Posterior cingulate gyrus (tissue), 11 donors: ENCODE measurements at regions not wholly inside any gene's neighbourhood (a gene's known extent, or its start where the extent isn't known, plus 50 kb on each side); places are given as distances from the start of the nearest gene placed in this dataset.
A peak's percentile ranks its signal among the peaks of the same experiment; 100 is the strongest.

Experiments used
- DNase-seq, 10 donors: peaks; one replicate each; pipeline versions ENCODE4 v3.0.0 to v3.0.0-alpha.2; 2020 to 2021; ENCODE audit warnings: mixed read lengths in 3 of 10
- intact Hi-C: fragments of 100-400 bp; cut with DNase I; formaldehyde crosslinking; loops from one replicate; pipeline ENCODE4 v1.15.1; 2023

DNA sequence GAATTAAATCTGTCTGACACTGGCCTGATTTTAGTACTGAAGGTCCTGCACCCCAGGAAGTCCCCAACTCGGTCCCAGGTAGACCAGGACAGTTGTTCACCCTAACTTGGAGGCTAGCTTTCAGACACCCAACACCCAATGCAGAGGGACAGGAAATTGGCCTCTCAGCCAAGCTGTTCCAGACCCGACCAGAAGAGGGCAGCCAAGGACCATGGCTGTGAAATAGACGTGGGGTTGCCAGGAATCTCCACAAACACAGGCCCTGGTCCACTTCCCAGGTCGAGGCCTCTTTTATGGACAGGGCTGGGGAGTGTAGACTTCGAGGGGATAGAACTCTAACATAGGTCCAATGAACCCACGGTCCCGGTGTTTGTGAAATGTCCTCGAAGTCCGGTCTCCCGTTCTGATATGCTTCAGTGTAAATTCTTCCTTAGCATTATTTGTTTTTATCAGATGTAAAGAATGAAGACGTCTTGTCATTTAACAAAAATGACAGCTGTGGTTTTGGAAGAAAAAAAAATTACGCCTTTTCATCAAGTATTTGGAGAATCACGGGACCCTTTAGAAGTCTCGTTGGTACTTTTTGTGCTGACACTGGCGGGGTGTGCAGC lies 260.3 kb upstream of the ADAMTS16 start:
- peak; percentile 68 to 97 (median 87) for DNase-seq
- intact Hi-C loops = loop anchor here (1.0 to 5.0 kb wide), 3 partner anchors 63 to 540 kb away; no protein-coding TSS in a partner anchor

DNA sequence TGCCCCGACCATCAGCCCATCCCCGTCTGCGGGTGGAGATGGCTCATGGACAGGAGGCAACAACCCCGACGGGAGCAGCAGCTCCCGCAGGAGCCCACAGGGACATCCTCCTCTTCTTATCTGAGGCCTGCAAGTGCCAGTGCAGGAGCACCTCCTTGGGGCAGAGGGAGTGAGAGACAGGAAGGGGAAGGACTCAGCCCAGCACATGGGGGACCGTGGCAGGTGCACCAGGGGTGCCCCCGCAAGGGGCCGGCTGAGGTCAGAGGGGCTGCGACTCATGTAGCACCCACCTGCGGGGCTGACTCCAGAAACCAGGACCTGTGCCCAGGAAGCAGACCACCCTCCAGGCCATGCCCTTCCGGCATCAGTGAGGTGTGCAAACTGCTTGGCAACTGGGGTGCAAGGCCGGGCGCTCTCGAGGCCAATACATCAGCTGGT lies 259.8 kb upstream of the ADAMTS16 start:
- DNase-seq = peak in 2 of 10 donors; percentile 63 to 79
- intact Hi-C loops = loop anchor here (2.0 kb wide), 1 partner anchor 258 kb away; no protein-coding TSS in a partner anchor

DNA sequence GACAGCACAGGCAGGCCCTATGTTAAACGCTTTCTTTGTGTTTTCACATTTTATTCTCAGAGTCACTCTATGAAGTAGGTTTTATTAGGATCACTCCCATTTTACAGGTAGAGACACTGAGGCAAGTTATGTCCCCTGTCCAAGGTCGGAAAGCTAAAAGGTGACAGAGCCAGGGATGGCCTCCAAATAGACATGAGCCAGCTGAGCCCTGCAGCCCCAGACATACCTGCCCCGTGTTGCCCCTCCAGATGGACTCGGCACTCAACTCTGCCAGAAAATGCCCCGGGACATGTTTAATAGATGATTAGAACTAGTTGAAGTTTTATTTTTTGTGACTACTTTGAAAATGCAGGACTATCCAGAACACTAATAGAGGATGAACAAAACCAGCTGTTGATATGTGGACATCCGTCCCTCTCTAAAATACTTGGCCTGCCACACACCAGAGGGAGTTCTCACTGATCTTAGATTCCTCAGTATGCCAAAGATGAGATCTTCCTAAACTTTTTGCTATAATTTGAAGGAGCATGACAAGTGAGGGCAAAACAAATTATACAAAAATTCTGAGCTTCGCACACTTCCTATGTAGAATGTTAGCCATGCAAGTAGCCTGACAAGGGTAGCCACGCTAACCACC lies 258.6 kb upstream of the ADAMTS16 start:
- DNase-seq = no peak
- intact Hi-C loops = loop anchor here (2.0 kb wide), 1 partner anchor 257 kb away; no protein-coding TSS in a partner anchor

DNA sequence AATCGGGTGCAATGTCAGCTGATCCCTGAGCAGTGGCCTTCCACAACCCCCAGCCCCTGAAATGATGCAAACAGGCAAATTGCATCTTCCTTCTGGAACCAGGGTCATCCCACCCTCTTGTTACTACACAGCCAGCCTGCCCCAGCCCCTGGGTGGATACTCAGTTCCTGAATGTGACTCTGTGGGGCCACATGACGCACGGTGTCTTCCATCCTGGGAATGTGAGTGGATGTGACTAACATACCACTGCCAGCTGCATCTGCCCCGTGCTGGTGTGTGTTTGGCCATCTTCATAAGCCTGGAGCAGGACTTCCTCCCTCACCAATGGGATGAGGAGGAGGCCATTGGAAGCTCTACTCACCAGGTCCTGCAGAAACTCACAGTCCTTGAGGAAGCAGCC lies 257.9 kb upstream of the ADAMTS16 start:
- intact Hi-C loops = no loop called here
- DNase-seq = peak in 1 of 10 donors; percentile 79

DNA sequence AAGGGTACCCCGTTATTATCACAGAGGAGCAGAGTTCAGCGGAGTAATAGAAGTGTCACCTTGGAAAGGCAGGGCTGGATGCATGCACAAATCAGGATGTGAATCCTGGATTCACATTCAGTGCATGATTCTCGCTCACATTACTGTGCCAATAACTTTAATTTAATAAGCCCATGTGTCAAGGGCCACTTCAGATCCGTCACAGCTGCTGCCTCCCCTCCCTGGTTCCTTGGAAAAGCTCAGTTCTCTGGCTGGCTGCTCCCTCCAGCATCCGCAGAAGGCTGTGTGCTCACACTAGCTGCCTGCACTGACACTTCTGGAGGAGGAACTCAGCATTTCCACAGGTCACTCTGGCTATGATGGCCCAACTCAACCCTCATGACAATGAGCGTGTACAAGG lies 256.8 kb upstream of the ADAMTS16 start:
- DNase-seq = no peak

DNA sequence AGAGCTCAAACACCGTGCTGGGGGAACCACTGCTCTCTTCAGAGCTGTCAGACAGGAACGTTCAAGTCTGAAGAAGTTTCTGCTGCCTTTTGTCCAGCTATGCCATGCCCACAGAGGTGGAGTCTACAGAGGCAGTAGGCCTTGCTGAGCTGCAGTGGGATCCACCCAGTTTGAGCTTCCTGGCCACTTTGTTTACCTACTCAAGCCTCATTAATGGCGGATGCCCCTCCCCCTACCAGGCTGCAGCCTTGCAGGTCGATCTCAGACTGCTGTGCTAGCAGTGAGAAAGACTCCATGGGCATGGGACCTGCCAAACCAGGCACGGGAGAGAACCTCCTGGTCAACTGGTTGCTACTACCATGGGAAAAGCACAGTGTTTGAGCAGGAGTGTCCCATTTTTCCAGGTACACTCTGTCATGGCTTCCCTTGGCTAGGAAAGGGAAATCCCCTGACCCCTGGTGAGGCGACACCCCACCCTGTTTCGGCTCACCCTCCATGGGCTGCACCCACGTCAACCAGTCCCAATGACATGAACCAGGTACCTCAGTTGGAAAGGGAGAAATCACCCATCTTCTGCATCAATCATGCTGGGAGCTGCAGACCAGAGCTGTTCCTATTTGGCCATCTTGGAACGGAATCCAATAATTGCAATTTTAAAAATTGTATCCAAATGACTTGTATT lies 246.9 kb upstream of the ADAMTS16 start:
- DNase-seq = peak in 1 of 10 donors; percentile 65
- intact Hi-C loops = no loop called here

More for the DNA sequence above, 256.8 kb upstream of the ADAMTS16 start:
- intact Hi-C loops = no loop called here

DNA sequence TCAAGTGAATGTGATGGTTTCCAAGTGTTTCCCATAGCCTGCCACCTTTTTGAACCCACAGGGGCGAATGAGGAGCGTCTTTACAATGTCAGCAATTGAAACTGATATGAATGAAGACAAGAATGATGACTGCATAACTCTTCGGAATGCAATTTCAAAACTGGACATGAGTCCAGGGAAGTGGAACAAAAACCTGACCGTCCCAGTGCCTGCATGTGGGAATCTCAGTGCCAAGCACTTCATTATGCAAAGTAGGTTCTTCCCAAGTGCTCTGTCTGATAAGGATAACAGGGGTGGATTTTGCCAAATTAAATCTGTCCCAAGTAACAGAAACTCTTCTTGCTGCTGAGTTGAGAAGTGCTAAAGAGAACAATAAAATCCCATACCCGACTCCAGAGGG lies 243.8 kb upstream of the ADAMTS16 start:
- DNase-seq = no peak
- intact Hi-C loops = no loop called here

DNA sequence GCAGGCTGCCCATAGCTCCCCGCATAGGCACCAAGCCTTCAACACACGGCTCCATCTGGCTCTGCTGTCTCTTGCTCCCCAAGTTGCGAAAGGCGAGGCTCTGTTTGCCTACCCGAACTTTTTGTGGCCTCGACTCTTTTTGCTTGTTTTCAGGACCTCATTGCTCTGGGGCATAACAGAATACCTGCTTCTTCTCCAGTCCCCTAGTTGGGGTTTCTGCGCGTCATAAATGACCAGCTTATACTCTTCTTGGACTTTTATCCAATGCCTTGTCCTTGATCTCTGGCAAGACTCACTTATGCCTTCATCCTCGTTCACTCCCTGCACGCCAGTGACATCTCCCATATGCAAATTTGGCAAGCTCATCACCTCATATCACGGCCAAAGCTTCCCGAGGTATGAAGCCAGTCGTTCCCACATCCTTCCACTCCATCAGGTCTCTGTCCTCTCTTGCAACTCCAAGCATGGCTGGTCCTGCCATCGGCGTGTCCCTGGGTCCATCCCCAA lies 238.8 kb upstream of the ADAMTS16 start:
- intact Hi-C loops = no loop called here
- DNase-seq = no peak

DNA sequence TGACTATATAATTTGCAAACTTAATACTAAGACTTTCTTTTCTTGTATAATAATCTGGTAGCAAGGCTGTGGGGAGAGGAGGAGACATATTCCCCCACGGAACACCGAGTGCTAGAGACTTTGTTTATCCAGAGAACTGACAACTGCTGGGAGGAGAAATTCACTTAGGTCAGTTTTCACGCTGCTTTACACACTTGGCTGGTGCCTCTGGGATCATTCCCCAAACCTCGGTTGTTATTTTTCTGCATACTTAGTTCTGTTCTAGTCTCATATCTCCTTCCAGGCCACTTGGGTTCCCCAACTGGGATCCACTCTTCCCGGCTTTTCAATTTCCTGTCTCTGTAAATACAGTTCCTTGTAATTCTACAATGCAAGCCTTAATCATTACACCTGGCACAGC lies 238.2 kb upstream of the ADAMTS16 start:
- intact Hi-C loops = no loop called here
- no peak for DNase-seq

DNA sequence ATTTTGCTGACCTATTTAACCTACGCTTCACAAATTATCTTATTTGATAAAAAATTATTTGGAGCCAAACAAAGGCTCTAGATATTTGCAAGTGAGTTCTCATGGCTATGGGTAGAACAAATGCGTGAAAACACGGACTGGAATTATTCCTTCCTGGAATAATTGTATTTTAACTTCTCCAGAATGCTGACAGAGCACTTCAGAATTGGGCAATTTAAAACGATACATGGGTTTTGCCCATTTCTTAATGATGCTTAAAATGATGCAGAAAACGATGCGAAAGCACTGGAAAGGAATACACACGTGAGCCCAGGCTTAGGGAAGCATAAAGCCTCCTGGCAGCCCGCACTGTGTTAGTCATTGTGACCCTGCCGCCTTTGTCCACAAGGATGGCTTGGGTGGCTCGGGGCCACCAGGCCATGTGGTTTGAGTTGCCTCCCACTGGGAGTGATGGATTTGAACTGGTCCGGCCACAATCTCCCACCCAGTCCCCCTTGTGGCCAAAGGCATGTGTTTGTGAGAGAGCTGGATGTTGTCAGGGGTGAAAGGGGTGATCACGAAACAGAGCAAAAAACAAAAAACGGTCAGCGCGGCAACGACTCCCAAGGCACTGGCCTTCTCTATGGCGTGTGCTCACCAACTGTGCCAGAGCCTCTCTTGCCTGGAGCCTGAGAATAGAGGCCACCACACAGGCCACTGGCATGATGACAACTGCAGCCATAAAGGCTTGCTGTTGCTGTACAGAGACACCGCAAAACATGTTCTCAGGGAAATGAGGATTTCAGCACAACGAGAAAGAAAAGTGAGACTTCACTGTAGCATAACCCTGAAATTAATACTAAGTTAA lies 234.2 kb upstream of the ADAMTS16 start:
- intact Hi-C loops = no loop called here
- DNase-seq = peak in 7 of 10 donors; percentile 10 to 86 (median 42)

DNA sequence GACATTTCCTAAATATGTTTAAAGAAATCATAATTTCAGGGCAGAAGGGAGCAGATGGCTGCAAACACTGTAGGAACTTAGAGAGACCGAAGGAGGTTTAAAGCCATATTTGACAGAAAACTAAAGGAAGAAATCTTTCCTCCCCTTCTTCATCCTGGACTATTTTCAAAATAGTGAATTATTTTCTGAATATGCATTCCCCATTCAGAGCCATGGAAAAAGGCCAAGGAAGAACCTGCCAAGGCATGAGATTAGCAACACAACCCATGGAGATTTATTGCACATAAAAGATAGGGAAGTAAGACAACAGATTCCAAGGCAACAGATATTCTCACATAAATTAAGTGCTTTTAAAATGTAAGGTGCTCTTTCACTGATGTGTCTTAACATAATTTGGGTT lies 233.3 kb upstream of the ADAMTS16 start:
- no peak for DNase-seq
- intact Hi-C loops = no loop called here

DNA sequence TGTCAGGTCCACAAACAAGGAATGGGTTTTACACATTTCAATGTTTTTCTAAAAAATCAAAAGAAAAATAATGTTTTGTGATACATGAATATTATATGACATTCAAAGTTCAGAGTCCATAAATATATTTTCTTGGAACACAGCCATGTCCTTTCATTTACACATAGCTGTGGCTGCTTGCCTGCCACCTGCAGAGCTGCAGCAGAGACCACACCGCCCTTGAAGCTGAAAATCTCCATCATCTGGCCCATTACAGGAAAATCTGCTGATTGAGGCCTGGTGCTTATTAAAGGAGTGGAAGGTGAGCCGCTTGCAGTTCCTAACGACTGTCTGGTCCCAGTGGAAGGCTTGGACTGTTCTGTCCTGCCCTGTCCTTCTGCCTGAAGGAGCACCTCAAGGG lies 232.6 kb upstream of the ADAMTS16 start:
- intact Hi-C loops = no loop called here
- no peak for DNase-seq

DNA sequence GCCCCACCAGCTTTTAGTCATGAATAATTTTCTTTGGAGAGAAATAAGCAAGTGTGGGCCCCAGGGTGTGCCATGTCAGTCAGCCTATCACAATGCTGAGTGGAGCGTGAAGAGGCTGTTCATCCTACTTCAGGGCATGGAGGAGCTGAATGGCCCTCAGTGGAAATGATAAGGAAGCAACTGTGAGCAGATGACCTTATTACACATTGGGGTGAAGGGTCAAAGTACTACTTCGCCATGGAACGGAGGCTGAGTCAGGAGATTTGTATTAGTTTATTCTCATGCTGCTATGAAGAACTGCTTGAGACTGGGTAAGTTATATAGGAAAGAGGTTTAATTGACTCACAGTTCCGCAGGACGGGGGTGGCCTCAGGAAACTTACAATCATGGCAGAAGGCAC lies 231.0 kb upstream of the ADAMTS16 start:
- intact Hi-C loops = no loop called here
- no peak for DNase-seq

DNA sequence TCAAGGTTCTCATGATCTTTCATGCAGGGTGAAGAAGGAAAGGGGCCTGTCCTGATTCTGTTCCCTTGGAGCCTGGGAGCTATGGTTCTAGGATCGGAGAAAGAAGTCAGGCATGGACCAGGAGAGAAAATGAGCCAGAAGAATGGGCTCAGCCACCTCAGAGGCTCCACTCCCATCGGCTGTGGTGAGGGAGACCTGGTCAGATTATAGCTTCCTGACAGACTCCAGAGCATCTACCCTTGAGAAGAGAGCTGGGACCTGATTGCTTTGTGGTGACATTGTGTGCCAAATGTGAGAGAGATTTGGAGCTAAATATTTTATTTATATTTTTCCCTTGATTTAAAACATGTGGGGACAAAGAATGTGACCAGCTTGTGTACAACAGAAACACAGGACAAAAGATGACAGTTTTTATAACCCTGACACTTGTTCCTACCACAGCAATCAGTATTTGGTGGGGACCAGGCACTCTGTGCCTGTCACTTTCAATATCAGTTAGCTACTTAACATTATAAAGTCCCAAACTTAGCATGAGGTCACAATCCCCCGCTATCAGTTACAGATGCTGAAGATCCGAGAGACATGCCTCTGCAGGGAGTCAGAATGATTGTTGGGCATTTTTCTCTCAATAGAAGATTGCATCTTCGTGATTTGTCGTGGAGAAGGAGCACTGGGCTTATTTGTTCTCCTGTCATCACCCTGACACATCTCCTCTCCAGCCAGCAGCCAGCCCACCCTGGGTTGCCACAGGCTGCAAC lies 228.3 kb upstream of the ADAMTS16 start:
- no peak for DNase-seq
- intact Hi-C loops = no loop called here

DNA sequence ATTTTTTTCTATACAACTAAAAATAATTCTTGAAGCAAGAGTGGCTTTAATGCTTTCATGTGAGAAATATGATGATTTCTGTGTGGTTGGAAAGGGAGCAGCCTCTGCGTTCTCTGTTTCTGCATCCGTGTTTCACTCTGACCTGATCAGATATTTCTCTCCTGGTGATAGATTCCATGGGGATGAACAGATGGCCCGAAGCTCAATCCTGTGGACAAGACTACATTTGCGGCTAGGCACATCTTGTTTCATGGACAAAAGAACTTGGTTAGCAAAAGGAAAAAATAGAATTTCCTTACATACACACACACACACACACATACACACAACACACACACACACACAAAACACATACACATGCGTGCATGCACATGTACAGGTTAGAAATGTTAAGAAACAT lies 218.2 kb upstream of the ADAMTS16 start:
- DNase-seq = no peak
- intact Hi-C loops = no loop called here

DNA sequence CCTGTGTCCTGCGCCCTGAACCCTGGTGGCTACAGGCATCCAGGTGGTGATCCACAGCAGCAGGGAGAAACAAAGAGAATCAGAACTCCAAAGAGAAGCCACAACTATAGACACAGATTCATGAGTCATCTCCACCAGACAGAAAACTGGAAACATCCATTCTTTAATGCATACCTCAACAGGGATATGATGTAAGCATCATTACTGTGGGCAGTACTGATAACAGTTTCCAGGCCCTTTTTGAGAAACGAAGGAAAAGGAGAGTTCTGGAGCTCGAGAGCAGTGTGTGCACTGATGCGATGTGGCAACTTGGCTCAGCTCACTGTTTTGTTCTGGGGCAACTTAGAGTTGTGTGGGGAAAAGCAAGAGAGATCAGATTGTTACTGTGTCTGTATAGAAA lies 215.6 kb upstream of the ADAMTS16 start:
- intact Hi-C loops = no loop called here
- DNase-seq = no peak

DNA sequence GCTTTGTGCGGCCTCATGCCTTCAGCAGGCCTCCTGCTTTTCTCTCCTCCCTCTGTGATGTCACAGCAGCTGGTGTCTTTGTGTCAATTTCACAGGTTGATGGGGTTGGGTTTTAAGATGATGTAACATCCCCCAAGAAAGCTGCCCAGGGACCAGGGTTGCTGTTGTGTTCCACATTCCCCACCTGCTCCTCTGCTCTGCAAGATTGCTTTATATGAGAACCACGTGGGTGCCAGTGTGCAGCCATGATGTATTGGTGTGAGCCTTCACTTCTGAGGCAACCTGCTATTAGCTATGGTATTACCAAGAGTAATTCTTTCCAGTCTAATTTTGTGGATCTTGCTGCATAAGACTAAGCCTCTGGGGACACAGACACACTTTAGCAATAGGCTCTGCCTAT lies 213.0 kb upstream of the ADAMTS16 start:
- intact Hi-C loops = no loop called here
- DNase-seq = no peak

DNA sequence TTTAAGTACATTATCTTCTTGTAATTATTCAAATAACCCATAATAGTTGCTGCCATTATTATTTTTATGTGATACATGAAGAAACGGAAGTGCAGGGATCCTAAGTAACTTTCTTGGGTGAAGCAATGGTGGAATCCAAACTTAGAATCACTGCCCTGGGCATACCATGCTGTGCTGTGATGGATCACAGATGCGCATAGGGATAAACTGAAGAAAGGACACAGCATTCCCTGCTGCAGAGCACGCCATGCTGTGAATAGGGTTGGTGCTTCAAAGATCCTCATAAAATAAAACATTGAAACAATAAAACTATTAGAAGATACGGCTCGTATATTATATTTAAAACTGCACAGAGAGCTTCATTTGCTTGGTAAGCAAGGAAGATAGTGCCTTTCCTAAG lies 211.7 kb upstream of the ADAMTS16 start:
- DNase-seq = no peak
- intact Hi-C loops = no loop called here

DNA sequence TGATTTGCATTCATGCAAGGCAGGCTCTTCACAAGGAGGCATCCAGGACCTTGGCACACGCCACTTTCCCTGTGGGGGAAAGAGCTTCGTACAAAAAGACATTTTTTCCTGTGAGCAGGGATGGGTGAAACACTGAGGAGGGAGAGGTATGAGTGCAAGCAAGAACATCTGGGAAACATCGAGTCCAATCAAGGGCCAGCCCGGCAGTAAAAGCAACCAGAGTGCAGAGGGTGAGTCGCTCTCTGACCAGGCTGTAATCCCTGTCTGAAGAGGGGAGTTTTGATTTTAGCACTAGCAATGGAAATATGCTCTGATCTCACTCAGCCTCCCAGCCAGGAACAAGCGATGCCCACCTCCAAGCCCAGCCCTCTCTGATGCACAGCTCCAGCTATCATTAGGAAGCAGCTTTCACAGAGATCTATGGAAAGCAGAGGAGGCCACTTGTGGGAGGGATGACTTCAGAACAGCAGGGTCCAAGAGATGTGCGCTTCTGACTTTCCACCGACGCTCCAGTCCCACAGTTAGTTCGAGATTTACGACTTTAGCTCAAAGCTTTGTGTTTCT lies 211.0 kb upstream of the ADAMTS16 start:
- no peak for DNase-seq
- intact Hi-C loops = no loop called here
